Esophagus squamous epithelium (tissue), 4 donors: ENCODE measurements at regions not wholly inside any gene's neighbourhood (a gene's known extent, or its start where the extent isn't known, plus 50 kb on each side); places are given as distances from the start of the nearest gene placed in this dataset.
"Not testable (repeated sequence)": the region's sequence is repeated elsewhere in the genome, so short reads cannot be mapped to it uniquely, and the experiment has no call there.

Experiments
- POLR2A ChIP-seq, 4 donors: fragments of 450-650 bp; IDR thresholded peaks; one replicate each; pipeline ENCODE4 v1.6.1; 2017; ENCODE audit warnings: antibody characterized with exemption in 4 of 4, mild to moderate bottlenecking in 4 of 4, moderate library complexity in 3 of 4
- TF ChIP-seq, protein P1 (sequence below), 6 experiments: fragments of 450-650 bp in 4 of 6; fragments of 200-600 bp in 2 of 6; sonication (generic) in 2 of 6; IDR thresholded peaks; one replicate each; pipeline ENCODE4 v1.5.1; 2016 to 2019; ENCODE audit warnings: antibody characterized with exemption in 6 of 6, mild to moderate bottlenecking in 4 of 6, moderate library complexity in 4 of 6

DNA sequence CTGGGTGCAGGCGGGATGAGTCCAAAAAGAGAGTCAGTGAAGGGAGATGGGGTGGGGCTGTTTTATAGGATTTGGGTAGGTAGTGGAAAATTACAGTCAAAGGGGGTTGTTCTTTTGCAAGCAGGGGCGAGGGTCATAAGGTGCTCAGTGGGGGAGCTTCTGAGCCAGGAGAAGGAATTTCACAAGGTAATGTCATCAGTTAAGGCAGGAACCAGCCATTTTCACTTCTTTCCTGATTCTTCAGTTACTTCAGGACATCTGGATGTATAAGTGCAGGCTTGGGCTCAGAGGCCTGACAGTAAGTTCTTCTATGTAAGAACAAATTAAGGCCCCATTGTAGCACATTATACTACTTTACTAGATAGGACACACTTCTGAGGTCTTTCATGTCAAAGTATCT, 231.2 kb upstream of the NRXN1 start:
- TF ChIP-seq, protein P1, sequence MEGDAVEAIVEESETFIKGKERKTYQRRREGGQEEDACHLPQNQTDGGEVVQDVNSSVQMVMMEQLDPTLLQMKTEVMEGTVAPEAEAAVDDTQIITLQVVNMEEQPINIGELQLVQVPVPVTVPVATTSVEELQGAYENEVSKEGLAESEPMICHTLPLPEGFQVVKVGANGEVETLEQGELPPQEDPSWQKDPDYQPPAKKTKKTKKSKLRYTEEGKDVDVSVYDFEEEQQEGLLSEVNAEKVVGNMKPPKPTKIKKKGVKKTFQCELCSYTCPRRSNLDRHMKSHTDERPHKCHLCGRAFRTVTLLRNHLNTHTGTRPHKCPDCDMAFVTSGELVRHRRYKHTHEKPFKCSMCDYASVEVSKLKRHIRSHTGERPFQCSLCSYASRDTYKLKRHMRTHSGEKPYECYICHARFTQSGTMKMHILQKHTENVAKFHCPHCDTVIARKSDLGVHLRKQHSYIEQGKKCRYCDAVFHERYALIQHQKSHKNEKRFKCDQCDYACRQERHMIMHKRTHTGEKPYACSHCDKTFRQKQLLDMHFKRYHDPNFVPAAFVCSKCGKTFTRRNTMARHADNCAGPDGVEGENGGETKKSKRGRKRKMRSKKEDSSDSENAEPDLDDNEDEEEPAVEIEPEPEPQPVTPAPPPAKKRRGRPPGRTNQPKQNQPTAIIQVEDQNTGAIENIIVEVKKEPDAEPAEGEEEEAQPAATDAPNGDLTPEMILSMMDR (IDR thresholded peaks at IDR 0.05): not testable (repeated sequence)
- not testable (repeated sequence) for TF ChIP-seq POLR2A (IDR thresholded peaks at IDR 0.05)
